Fibroblast of lung (primary cell): ENCODE measurements at regions not wholly inside any gene's neighbourhood (a gene's known extent, or its start where the extent isn't known, plus 50 kb on each side); places are given as distances from the start of the nearest gene placed in this dataset.

ENCODE experiments used
- CTCF ChIP-seq, 2 donors: IDR thresholded peaks in 1 of 2; conservative IDR thresholded peaks in 1 of 2; 1 replicate in 1 of 2; 2 replicates in 1 of 2; pipeline ENCODE4 v1.5.1; 2011 to 2012; ENCODE audit warnings: low read length in 2 of 2, control low read depth in 1 of 2, inconsistent platforms in 1 of 2, low read depth in 1 of 2, mild to moderate bottlenecking in 1 of 2
- EZH2 ChIP-seq: IDR thresholded peaks from 2 replicates; pipeline ENCODE4 v1.5.1; 2012; ENCODE audit warnings: low read length, control low read depth, mild to moderate bottlenecking; ENCODE audit errors: missing control alignments

GRCh38 chr2:67717692-67718091 is 320.6 kb downstream of the ETAA1 start:
- TF ChIP-seq CTCF (conservative IDR thresholded peaks at IDR 0.05 in 1 of 2, IDR thresholded peaks at IDR 0.05 in 1 of 2; ENCODE audit: low read depth in 1 of 2, low read length in 2 of 2) (no peak), EZH2 (no peak)
